ENCODE measurements at regions not wholly inside any gene's neighbourhood (a gene's known extent, or its start where the extent isn't known, plus 50 kb on each side); places are given as distances from the start of the nearest gene placed in this dataset.
"Not testable (repeated sequence)": the region's sequence is repeated elsewhere in the genome, so short reads cannot be mapped to it uniquely, and the experiment has no call there.

DNA sequence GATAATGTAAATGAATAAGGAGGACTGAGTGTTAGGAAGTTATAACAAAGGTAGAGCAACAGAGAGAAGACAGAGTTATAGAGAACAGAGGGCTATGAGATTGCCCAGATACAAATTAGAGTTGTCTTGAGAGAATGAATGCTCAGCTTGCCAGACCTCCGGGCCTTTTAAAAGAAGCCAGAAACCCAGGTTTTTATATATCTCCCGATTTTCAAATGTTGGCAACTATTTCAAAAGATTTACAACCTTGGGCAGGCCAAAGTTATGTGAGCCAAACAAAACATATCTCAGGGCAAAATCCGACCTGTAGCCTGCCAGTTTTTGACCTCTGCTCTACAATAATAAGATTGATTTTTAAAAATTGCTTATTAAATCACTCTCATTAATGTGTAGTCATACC is 573.1 kb upstream of the SLC10A2 start:
- DNase-seq: no peak
- H3K9me3 Mint-ChIP-seq: peaks cover 6% of the 10 kb centered on the region
- no peak overlapping the region for H3K4me3 Mint-ChIP-seq
- H3K4me1 Mint-ChIP-seq (ENCODE audit: low read depth): no peaks in the 10 kb centered on the region
- no peaks in the 10 kb centered on the region for H3K27me3 Mint-ChIP-seq
- H3K36me3 Mint-ChIP-seq (ENCODE audit: low read depth): no peaks in the 10 kb centered on the region
- H3K27ac Mint-ChIP-seq: no peak overlapping the region

GRCh38 chr13:103638706-103639105 is 572.5 kb upstream of the SLC10A2 start:
- H3K27me3 Mint-ChIP-seq: no peaks in the 10 kb centered on the region
- peaks cover 6% of the 10 kb centered on the region for H3K9me3 Mint-ChIP-seq
- H3K4me3 Mint-ChIP-seq: no peak overlapping the region
- H3K36me3 Mint-ChIP-seq (ENCODE audit: low read depth): no peaks in the 10 kb centered on the region
- DNase-seq: no peak
- no peaks in the 10 kb centered on the region for H3K4me1 Mint-ChIP-seq (ENCODE audit: low read depth)
- no peak overlapping the region for H3K27ac Mint-ChIP-seq

DNA sequence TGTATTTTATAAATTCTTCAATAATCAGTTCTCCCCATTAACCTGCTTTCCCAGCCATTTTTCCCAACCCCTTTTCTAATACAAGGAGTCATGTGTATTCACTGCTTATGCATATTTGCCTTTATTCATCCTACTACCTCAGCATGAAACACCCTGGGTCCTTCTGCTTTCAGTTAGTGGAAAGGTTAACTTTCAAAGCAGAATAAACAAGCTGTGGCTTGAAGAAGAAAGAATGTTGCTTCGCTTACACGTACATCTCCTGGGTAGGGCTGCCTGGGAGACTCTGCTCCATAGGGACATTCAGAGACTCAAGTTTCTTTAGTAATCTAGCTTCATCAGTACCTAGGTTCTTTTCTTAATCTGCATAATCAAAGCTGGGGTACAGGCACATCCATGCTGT is 567.8 kb upstream of the SLC10A2 start:
- Mint-ChIP-seq H3K9me3 (peaks cover 4% of the 10 kb centered on the region), H3K36me3 (ENCODE audit: low read depth) (no peaks in the 10 kb centered on the region), H3K4me3 (no peak overlapping the region), H3K27ac (no peak overlapping the region), H3K4me1 (ENCODE audit: low read depth) (no peaks in the 10 kb centered on the region), H3K27me3 (no peaks in the 10 kb centered on the region)
- DNase-seq: no peak

- no peaks in the 10 kb centered on the region for H3K36me3 Mint-ChIP-seq (ENCODE audit: low read depth)
- no peak overlapping the region for H3K27ac Mint-ChIP-seq
- H3K4me3 Mint-ChIP-seq: no peak overlapping the region
- no peaks in the 10 kb centered on the region for H3K4me1 Mint-ChIP-seq (ENCODE audit: low read depth)
- peaks cover 3% of the 10 kb centered on the region for H3K9me3 Mint-ChIP-seq
- DNase-seq: no peak
- no peaks in the 10 kb centered on the region for H3K27me3 Mint-ChIP-seq
Observed at GRCh38 chr13:103625194-103625593, 559.0 kb upstream of the SLC10A2 start.

- Mint-ChIP-seq H3K36me3 (ENCODE audit: low read depth) (no peaks in the 10 kb centered on the region), H3K27ac (no peak overlapping the region), H3K4me1 (ENCODE audit: low read depth) (no peaks in the 10 kb centered on the region), H3K27me3 (no peaks in the 10 kb centered on the region), H3K4me3 (no peak overlapping the region), H3K9me3 (no peaks in the 10 kb centered on the region)
- DNase-seq: no peak
Observed at GRCh38 chr13:103618151-103618550, 551.9 kb upstream of the SLC10A2 start.

DNA sequence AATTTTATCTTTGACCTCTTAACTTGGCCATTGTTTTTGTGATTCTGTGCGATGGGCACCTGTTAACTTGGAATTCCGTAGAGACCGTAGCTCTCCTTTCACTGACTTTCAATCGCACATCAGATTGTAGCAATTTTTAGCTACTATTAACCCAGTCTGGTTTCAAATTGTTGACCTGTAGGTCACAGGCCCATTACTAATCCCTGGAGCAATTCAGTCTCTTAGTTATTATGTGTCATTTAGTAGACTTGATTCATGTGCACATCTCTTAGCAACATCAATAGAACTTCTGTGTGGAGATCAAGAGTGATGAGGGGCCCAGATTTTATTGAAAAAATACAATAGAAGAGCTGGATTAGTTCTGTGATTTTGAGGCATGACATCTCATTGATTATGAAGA is 549.6 kb upstream of the SLC10A2 start:
- Mint-ChIP-seq H3K4me3 (no peak overlapping the region), H3K27ac (no peak overlapping the region), H3K4me1 (ENCODE audit: low read depth) (no peaks in the 10 kb centered on the region), H3K9me3 (peaks cover 3% of the 10 kb centered on the region), H3K36me3 (ENCODE audit: low read depth) (no peaks in the 10 kb centered on the region), H3K27me3 (no peaks in the 10 kb centered on the region)
- no peak for DNase-seq

DNA sequence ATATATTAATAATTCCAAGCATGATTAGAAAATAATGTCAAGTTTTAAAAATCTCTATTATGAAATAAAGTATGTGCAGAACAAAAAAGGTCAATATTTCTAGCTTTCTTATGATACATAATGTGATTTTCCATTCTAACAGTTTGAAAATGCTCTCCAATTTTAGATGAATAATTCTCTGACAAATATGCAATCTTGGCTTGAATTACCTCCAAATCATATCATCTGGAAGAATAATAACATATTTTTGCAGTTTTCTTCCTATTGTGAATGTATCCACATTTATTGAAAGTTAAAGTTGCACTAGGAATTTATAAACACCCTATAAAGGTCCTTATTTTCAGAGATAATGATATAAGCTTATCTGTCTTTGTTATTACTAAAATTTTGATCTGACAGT is 548.5 kb upstream of the SLC10A2 start:
- peaks cover 3% of the 10 kb centered on the region for H3K9me3 Mint-ChIP-seq
- H3K27me3 Mint-ChIP-seq: no peaks in the 10 kb centered on the region
- no peak overlapping the region for H3K27ac Mint-ChIP-seq
- no peaks in the 10 kb centered on the region for H3K36me3 Mint-ChIP-seq (ENCODE audit: low read depth)
- no peak overlapping the region for H3K4me3 Mint-ChIP-seq
- no peak for DNase-seq
- no peaks in the 10 kb centered on the region for H3K4me1 Mint-ChIP-seq (ENCODE audit: low read depth)

- Mint-ChIP-seq H3K36me3 (ENCODE audit: low read depth) (no peaks in the 10 kb centered on the region), H3K4me3 (no peak overlapping the region)
Observed at GRCh38 chr13:103607995-103608394, 541.8 kb upstream of the SLC10A2 start.

GRCh38 chr13:103605546-103606326 is 539.5 kb upstream of the SLC10A2 start:
- H3K27ac Mint-ChIP-seq: no peak overlapping the region
- H3K9me3 Mint-ChIP-seq: peaks cover 11% of the 10 kb centered on the region
- no peaks in the 10 kb centered on the region for H3K27me3 Mint-ChIP-seq
- no peak overlapping the region for H3K4me3 Mint-ChIP-seq
- no peaks in the 10 kb centered on the region for H3K4me1 Mint-ChIP-seq (ENCODE audit: low read depth)
- no peak for DNase-seq
- no peaks in the 10 kb centered on the region for H3K36me3 Mint-ChIP-seq (ENCODE audit: low read depth)

More at GRCh38 chr13:103607995-103608394, 541.8 kb upstream of the SLC10A2 start:
- no peak overlapping the region for H3K27ac Mint-ChIP-seq
- H3K9me3 Mint-ChIP-seq: peaks cover 8% of the 10 kb centered on the region
- DNase-seq: no peak
- no peaks in the 10 kb centered on the region for H3K27me3 Mint-ChIP-seq
- H3K4me1 Mint-ChIP-seq (ENCODE audit: low read depth): no peaks in the 10 kb centered on the region

DNA sequence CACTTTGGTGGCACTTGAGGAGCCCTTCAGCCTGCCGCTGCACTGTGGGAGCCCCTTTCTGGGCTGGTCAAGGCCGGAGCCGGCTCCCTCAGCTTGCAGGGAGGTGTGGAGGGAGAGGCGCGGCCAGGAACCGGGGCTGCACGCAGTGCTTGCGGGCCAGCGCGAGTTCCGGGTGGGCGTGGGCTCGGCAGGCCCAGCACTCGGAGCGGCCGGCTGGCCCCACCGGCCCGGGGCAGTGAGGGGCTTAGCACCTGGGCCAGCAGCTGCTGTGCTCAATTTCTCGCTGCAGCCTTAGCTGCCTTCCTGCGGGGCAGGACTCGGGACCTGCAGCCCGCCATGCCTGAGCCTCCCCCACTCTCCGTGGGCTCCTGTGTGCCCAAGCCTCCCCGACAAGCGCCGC is 533.7 kb upstream of the SLC10A2 start:
- not testable (repeated sequence) for H3K27ac Mint-ChIP-seq; H3K4me3 Mint-ChIP-seq; H3K36me3 Mint-ChIP-seq (ENCODE audit: low read depth); H3K4me1 Mint-ChIP-seq (ENCODE audit: low read depth); H3K27me3 Mint-ChIP-seq; DNase-seq
- peaks cover 11% of the 10 kb centered on the region for H3K9me3 Mint-ChIP-seq

DNA sequence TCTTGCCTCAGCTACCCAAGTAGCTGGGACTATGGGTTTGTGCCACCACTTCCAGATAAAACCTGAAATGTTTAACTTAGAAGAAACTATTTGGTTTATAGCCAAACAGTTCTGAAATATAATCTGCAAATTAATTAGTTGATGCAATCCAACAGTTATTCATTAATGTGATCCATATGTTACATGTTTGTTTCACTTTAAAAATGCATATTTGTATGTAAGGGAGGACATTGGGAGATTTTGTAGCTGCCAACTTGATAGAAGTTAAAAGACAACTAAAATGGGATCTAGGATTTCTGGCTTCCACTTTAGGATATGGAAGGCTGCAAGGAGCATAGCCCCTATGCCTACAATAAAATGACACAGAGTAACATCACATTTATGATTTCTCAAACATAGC is 532.5 kb upstream of the SLC10A2 start:
- Mint-ChIP-seq H3K36me3 (ENCODE audit: low read depth) (no peaks in the 10 kb centered on the region), H3K27ac (no peak overlapping the region), H3K9me3 (peaks cover 10% of the 10 kb centered on the region), H3K4me1 (ENCODE audit: low read depth) (no peaks in the 10 kb centered on the region), H3K4me3 (no peak overlapping the region), H3K27me3 (no peaks in the 10 kb centered on the region)
- DNase-seq: no peak

DNA sequence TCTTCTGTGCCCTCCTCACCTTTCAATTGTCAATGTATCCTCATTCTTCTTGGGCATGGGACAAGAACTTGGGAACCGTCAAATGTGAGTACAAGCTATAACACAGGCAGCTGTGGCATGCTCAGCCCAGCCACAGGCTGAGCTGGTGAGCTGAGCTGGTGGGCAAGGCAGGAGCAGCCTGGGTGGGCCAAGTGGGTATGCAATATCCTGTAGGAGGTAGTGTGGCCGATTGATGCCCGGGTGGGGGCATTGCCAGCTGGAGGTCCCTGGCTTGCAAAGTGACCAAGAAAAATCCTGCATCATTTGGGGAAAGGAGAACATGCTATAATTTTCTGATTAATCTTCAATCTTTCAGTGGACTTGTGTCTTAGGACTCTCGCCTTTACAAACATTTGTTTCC is 507.2 kb upstream of the SLC10A2 start:
- Mint-ChIP-seq H3K27ac (no peak overlapping the region), H3K9me3 (peaks cover 4% of the 10 kb centered on the region), H3K4me1 (ENCODE audit: low read depth) (no peaks in the 10 kb centered on the region), H3K4me3 (no peak overlapping the region), H3K36me3 (ENCODE audit: low read depth) (no peaks in the 10 kb centered on the region), H3K27me3 (no peaks in the 10 kb centered on the region)
- no peak for DNase-seq

- Mint-ChIP-seq H3K36me3 (ENCODE audit: low read depth) (no peaks in the 10 kb centered on the region), H3K27me3 (no peaks in the 10 kb centered on the region), H3K9me3 (peaks cover 6% of the 10 kb centered on the region), H3K4me3 (no peak overlapping the region), H3K27ac (no peak overlapping the region), H3K4me1 (ENCODE audit: low read depth) (no peaks in the 10 kb centered on the region)
- DNase-seq: no peak
Observed at GRCh38 chr13:103568314-103568713, 502.1 kb upstream of the SLC10A2 start.

- Mint-ChIP-seq H3K27me3 (no peaks in the 10 kb centered on the region), H3K4me1 (ENCODE audit: low read depth) (no peaks in the 10 kb centered on the region), H3K36me3 (ENCODE audit: low read depth) (no peaks in the 10 kb centered on the region), H3K4me3 (no peak overlapping the region), H3K27ac (no peak overlapping the region), H3K9me3 (peaks cover 11% of the 10 kb centered on the region)
- DNase-seq: no peak
Observed at GRCh38 chr13:103557878-103558277, 491.7 kb upstream of the SLC10A2 start.

GRCh38 chr13:103556681-103557080 is 490.5 kb upstream of the SLC10A2 start:
- peaks cover 9% of the 10 kb centered on the region for H3K9me3 Mint-ChIP-seq
- no peaks in the 10 kb centered on the region for H3K36me3 Mint-ChIP-seq (ENCODE audit: low read depth)
- no peak overlapping the region for H3K4me3 Mint-ChIP-seq
- H3K4me1 Mint-ChIP-seq (ENCODE audit: low read depth): no peaks in the 10 kb centered on the region
- H3K27ac Mint-ChIP-seq: no peak overlapping the region
- no peak for DNase-seq
- H3K27me3 Mint-ChIP-seq: no peaks in the 10 kb centered on the region

- Mint-ChIP-seq H3K36me3 (ENCODE audit: low read depth) (no peaks in the 10 kb centered on the region), H3K4me3 (no peak overlapping the region), H3K27me3 (no peaks in the 10 kb centered on the region), H3K4me1 (ENCODE audit: low read depth) (no peaks in the 10 kb centered on the region), H3K9me3 (peaks cover 25% of the 10 kb centered on the region), H3K27ac (no peak overlapping the region)
- no peak for DNase-seq
Observed at GRCh38 chr13:103547914-103548313, 481.7 kb upstream of the SLC10A2 start.

Measured in activated T-cell treated with anti-CD3 and anti-CD28 coated beads, Interleukin-2, amount 50 U/mL, for 24 hours (primary cell).